Transverse colon (tissue), 4 donors: ENCODE measurements at regions not wholly inside any gene's neighbourhood (a gene's known extent, or its start where the extent isn't known, plus 50 kb on each side); places are given as distances from the start of the nearest gene placed in this dataset.

Experiments used
- DNase-seq: peaks from one replicate; pipeline ENCODE4 v3.0.0-alpha.2; 2019
- H3K27ac ChIP-seq, 4 donors: fragments of 200-600 bp; sonication (generic); 2 replicates each; pipeline ENCODE4 v1.5.1; 2016 to 2018; ENCODE audit warnings: inconsistent platforms in 4 of 4
- H3K27me3 ChIP-seq: fragments of 200-600 bp; sonication (generic); 2 replicates; pipeline ENCODE4 v1.5.1; 2017; ENCODE audit warnings: inconsistent platforms
- H3K36me3 ChIP-seq, 4 donors: fragments of 200-600 bp; sonication (generic); 2 replicates each; pipeline ENCODE4 v1.5.1; 2017 to 2019; ENCODE audit warnings: inconsistent platforms in 4 of 4
- H3K4me1 ChIP-seq, 4 donors: fragments of 200-600 bp; sonication (generic); 2 replicates each; pipeline ENCODE4 v1.5.1; 2017 to 2020; ENCODE audit warnings: inconsistent platforms in 4 of 4
- H3K4me3 ChIP-seq, 4 donors: fragments of 200-600 bp; sonication (generic); 1 replicate in 1 of 4; 2 replicates in 3 of 4; pipeline versions ENCODE4 v1.5.1 to v1.6.1; 2017 to 2019; ENCODE audit warnings: inconsistent platforms in 4 of 4
- H3K9me3 ChIP-seq, 2 donors: fragments of 200-600 bp; sonication (generic); 2 replicates each; pipeline ENCODE4 v1.5.1; 2017 to 2019; ENCODE audit warnings: inconsistent platforms in 2 of 2
- CTCF ChIP-seq, 5 experiments: fragments of 200-600 bp in 3 of 5; fragments of 450-650 bp in 2 of 5; sonication (generic) in 3 of 5; IDR thresholded peaks; 1 replicate in 2 of 5; 2 replicates in 3 of 5; pipeline ENCODE4 v1.5.1; 2016 to 2017; ENCODE audit warnings: antibody characterized with exemption in 5 of 5, inconsistent platforms in 3 of 5, mild to moderate bottlenecking in 2 of 5, moderate library complexity in 1 of 5
- EP300 ChIP-seq: sonication (generic); formaldehyde crosslinking; IDR thresholded peaks from one replicate; pipeline ENCODE4 v1.6.1; 2017; ENCODE audit warnings: antibody characterized with exemption, low read depth
- POLR2A ChIP-seq: fragments of 450-650 bp; IDR thresholded peaks from one replicate; pipeline ENCODE4 v1.6.1; 2016; ENCODE audit warnings: antibody characterized with exemption, mild to moderate bottlenecking, moderate library complexity
- POLR2AphosphoS5 ChIP-seq, 3 donors: sonication (generic); formaldehyde crosslinking; IDR thresholded peaks; one replicate each; pipeline ENCODE4 v1.6.1; 2016; ENCODE audit warnings: antibody characterized with exemption in 3 of 3
- WGBS, 2 donors: methylation state at CpG; one replicate each; pipeline ENCODE4 v1.1.5; 2018; ENCODE audit warnings: low coverage in 1 of 2; 5-methylcytosine and 5-hydroxymethylcytosine counted together
- in situ Hi-C, 4 donors: fragments of 200-750 bp; cut with MboI; loops; one replicate each; pipeline versions ENCODE4 v1.15.0 to v1.15.1; 2017; ENCODE audit warnings: low sequenced_read_pairs in 3 of 4, low pct_ligation_motif_present in 1 of 4, low pct_unique_long_range_greater_than_20kb in 1 of 4
- intact Hi-C: fragments of 100-400 bp; cut with DNase I; formaldehyde crosslinking; loops from one replicate; pipeline ENCODE4 v1.15.1; 2023; ENCODE audit warnings: low total_unique reads

GRCh38 chr11:76284161-76284560 lies 77.9 kb upstream of the WNT11 start:
- no peaks in the 10 kb centered on the region for H3K9me3 ChIP-seq
- H3K4me3 ChIP-seq: no peak overlapping the region
- WGBS, 2 donors: 84% methylated on average over 8 of the region's 8 CpGs; no CpG with 5 or more reads in 1 of the 2 donors
- H3K36me3 ChIP-seq: no peaks in the 10 kb centered on the region
- no peak for TF ChIP-seq CTCF (IDR thresholded peaks at IDR 0.05)
- no peak for TF ChIP-seq POLR2A
- TF ChIP-seq EP300: no peak
- TF ChIP-seq POLR2AphosphoS5 (IDR thresholded peaks at IDR 0.05): no peak
- DNase-seq: no peak
- H3K4me1 ChIP-seq: no peaks in the 10 kb centered on the region
- no peak overlapping the region for H3K27ac ChIP-seq
- in situ Hi-C loops (no loop called here), intact Hi-C loops (no loop called here)
- no peaks in the 10 kb centered on the region for H3K27me3 ChIP-seq

- in situ Hi-C loops: no loop called here
- whole genome bisulfite sequencing, 2 donors: 39 to 81% methylated on average over 3 to 10 of the region's 10 CpGs
- Histone ChIP-seq H3K36me3 (no peaks in the 10 kb centered on the region), H3K27ac (no peak overlapping the region), H3K4me3 (no peak overlapping the region), H3K27me3 (no peaks in the 10 kb centered on the region), H3K4me1 (no peaks in the 10 kb centered on the region), H3K9me3 (no peaks in the 10 kb centered on the region)
- intact Hi-C loops: no loop called here
- DNase-seq: no peak
- no peak for TF ChIP-seq CTCF (IDR thresholded peaks at IDR 0.05)
- TF ChIP-seq POLR2A: no peak
- no peak for TF ChIP-seq EP300
- no peak for TF ChIP-seq POLR2AphosphoS5 (IDR thresholded peaks at IDR 0.05)
These were observed 76.7 kb upstream of the WNT11 start for GRCh38 chr11:76282811-76283595.

GRCh38 chr11:76282172-76282571 lies 75.9 kb upstream of the WNT11 start:
- 83 to 85% methylated on average over 3 to 14 of the region's 14 CpGs for WGBS, 2 donors
- H3K4me3 ChIP-seq: no peak overlapping the region
- in situ Hi-C loops: no loop called here
- no peaks in the 10 kb centered on the region for H3K4me1 ChIP-seq
- TF ChIP-seq CTCF (IDR thresholded peaks at IDR 0.05) (no peak), POLR2A (no peak), POLR2AphosphoS5 (IDR thresholded peaks at IDR 0.05) (no peak), EP300 (no peak)
- H3K36me3 ChIP-seq: no peaks in the 10 kb centered on the region
- no peak for DNase-seq
- H3K27ac ChIP-seq: no peak overlapping the region
- intact Hi-C loops: no loop called here
- no peaks in the 10 kb centered on the region for H3K9me3 ChIP-seq
- no peaks in the 10 kb centered on the region for H3K27me3 ChIP-seq

DNA sequence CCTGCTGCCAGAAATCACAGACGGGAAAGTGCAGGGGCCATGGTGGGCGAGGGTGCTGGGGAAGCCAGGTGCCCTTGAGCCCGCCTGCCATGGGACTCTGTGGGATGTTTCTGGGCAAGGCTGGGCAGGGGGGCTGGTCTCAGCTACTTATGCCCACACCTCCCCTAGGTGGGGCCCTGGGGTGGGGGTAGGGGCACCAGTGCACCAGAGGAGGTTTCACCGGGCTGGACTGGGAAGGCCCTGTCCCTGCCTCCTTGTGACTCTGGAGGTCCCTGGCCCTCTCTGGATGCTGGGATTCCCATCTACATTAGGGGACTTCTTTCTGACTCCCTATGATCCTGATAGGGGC lies 75.2 kb upstream of the WNT11 start:
- H3K4me3 ChIP-seq: no peak overlapping the region
- TF ChIP-seq EP300: no peak
- TF ChIP-seq CTCF (IDR thresholded peaks at IDR 0.05): no peak
- TF ChIP-seq POLR2AphosphoS5 (IDR thresholded peaks at IDR 0.05): no peak
- no peak for TF ChIP-seq POLR2A
- in situ Hi-C loops: no loop called here
- no peak overlapping the region for H3K27ac ChIP-seq
- DNase-seq: no peak
- no peaks in the 10 kb centered on the region for H3K36me3 ChIP-seq
- H3K9me3 ChIP-seq: no peaks in the 10 kb centered on the region
- no peaks in the 10 kb centered on the region for H3K4me1 ChIP-seq
- 92% methylated on average over 4 of the region's 4 CpGs; no CpG with 5 or more reads in 1 of the 2 donors for WGBS, 2 donors
- no peaks in the 10 kb centered on the region for H3K27me3 ChIP-seq
- intact Hi-C loops: no loop called here
